ENCODE measurements at regions not wholly inside any gene's neighbourhood (a gene's known extent, or its start where the extent isn't known, plus 50 kb on each side); places are given as distances from the start of the nearest gene placed in this dataset.

DNA sequence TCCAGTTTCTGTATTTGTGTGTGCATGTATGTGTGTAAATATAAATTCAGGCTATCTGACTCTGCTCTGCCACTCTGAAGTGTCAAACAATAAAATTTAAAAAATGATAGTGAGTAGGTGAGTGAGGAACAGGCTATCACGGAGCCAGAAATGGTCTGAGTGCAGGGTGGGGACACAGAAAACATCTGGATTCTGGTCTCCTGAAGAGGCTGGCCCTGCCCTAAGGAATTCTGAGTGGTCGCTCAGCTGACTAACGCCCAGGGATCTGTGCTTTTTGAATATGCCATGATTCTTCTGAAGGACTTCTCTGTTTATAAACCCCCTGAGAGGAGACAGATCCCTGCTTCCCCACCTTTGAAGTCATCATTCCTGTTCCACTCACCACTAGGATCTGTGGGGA lies 353.9 kb upstream of the GYPC start:
- Mint-ChIP-seq H3K9me3 (peaks cover 0 to 6% (median 0%) of the 10 kb centered on the region in 7 donors), H3K27ac (no peak overlapping the region), H3K27me3 (ENCODE audit: low read depth in 3 of 3) (peaks cover 0 to 3% (median 2%) of the 10 kb centered on the region in 3 donors), H3K4me3 (no peak overlapping the region), H3K4me1 (no peaks in the 10 kb centered on the region), H3K36me3 (no peaks in the 10 kb centered on the region)
- 80% methylated on average over 2 of the region's 3 CpGs for WGBS (ENCODE audit: insufficient coverage)
- no peak overlapping the region for H3K4me2 ChIP-seq (replicated peaks; ENCODE audit: extremely low read depth, low read length, poor library complexity, severe bottlenecking)
- H3K36me3 ChIP-seq (replicated peaks in 1 of 2; ENCODE audit: control insufficient read depth in 1 of 2, insufficient read depth in 2 of 2, low read length in 2 of 2): no peaks in the 10 kb centered on the region
- H3K79me2 ChIP-seq (ENCODE audit: insufficient read depth, low read length): no peaks in the 10 kb centered on the region
- no peak overlapping the region for H3K27ac ChIP-seq (ENCODE audit: low read depth in 1 of 2, low read length in 2 of 2)
- no peak overlapping the region for H3K4me3 ChIP-seq (replicated peaks in 1 of 3; ENCODE audit: low read depth in 2 of 3, low read length in 3 of 3)
- H3K4me1 ChIP-seq (ENCODE audit: control insufficient read depth in 1 of 2, insufficient read depth in 2 of 2, low read length in 2 of 2): no peaks in the 10 kb centered on the region
- TF ChIP-seq, protein P1, sequence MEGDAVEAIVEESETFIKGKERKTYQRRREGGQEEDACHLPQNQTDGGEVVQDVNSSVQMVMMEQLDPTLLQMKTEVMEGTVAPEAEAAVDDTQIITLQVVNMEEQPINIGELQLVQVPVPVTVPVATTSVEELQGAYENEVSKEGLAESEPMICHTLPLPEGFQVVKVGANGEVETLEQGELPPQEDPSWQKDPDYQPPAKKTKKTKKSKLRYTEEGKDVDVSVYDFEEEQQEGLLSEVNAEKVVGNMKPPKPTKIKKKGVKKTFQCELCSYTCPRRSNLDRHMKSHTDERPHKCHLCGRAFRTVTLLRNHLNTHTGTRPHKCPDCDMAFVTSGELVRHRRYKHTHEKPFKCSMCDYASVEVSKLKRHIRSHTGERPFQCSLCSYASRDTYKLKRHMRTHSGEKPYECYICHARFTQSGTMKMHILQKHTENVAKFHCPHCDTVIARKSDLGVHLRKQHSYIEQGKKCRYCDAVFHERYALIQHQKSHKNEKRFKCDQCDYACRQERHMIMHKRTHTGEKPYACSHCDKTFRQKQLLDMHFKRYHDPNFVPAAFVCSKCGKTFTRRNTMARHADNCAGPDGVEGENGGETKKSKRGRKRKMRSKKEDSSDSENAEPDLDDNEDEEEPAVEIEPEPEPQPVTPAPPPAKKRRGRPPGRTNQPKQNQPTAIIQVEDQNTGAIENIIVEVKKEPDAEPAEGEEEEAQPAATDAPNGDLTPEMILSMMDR (IDR thresholded peaks at IDR 0.05): no peak
- intact Hi-C loops (cut with micrococcal nuclease): no loop called here
- H3K9me3 ChIP-seq (replicated peaks in 1 of 2; ENCODE audit: control insufficient read depth in 1 of 2, insufficient read depth in 1 of 2, low read length in 2 of 2): no peaks in the 10 kb centered on the region
- no peaks in the 10 kb centered on the region for H3K27me3 ChIP-seq (ENCODE audit: control insufficient read depth in 2 of 2, insufficient read depth in 2 of 2, low read length in 2 of 2)
- H4K20me1 ChIP-seq (ENCODE audit: insufficient read depth, low read length): no peaks in the 10 kb centered on the region
- DNase-seq: no peak
- H3K9ac ChIP-seq (ENCODE audit: insufficient read depth, low read length, poor library complexity, severe bottlenecking): no peak overlapping the region
- H2AFZ ChIP-seq (ENCODE audit: insufficient read depth, low read depth, low read length, poor library complexity, severe bottlenecking): no peak overlapping the region

DNA sequence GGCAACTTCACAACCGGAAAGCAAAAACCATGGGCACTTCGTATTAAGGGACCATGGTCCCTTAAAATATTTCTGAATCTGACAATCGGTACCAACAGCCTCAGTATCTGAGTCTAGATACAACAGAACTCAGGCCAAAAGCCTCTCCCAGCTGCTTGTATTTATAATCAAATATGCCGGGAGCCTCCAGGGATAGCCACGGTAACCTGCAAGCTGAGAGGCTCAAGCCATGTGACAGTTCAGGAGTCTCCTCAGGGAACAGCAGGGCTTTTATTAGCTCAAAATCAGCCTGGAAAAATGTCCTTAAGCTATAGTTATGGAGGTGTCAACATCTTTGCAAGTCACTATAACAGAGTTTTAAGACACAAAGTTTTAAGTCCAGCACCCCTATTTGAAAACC lies 352.8 kb upstream of the GYPC start:
- Mint-ChIP-seq H3K9me3 (peaks cover 0 to 8% (median 0%) of the 10 kb centered on the region in 7 donors), H3K27ac (no peak overlapping the region), H3K27me3 (ENCODE audit: low read depth in 3 of 3) (peaks cover 0 to 3% (median 2%) of the 10 kb centered on the region in 3 donors), H3K4me1 (no peaks in the 10 kb centered on the region), H3K36me3 (no peaks in the 10 kb centered on the region), H3K4me3 (no peak overlapping the region)
- Histone ChIP-seq H2AFZ (ENCODE audit: insufficient read depth, low read depth, low read length, poor library complexity, severe bottlenecking) (no peak overlapping the region), H3K4me1 (ENCODE audit: control insufficient read depth in 1 of 2, insufficient read depth in 2 of 2, low read length in 2 of 2) (no peaks in the 10 kb centered on the region), H3K36me3 (replicated peaks in 1 of 2; ENCODE audit: control insufficient read depth in 1 of 2, insufficient read depth in 2 of 2, low read length in 2 of 2) (no peaks in the 10 kb centered on the region), H3K27ac (ENCODE audit: low read depth in 1 of 2, low read length in 2 of 2) (no peak overlapping the region), H3K9ac (ENCODE audit: insufficient read depth, low read length, poor library complexity, severe bottlenecking) (no peak overlapping the region), H3K9me3 (replicated peaks in 1 of 2; ENCODE audit: control insufficient read depth in 1 of 2, insufficient read depth in 1 of 2, low read length in 2 of 2) (peaks cover 0 to 3% of the 10 kb centered on the region in 2 donors), H3K4me3 (replicated peaks in 1 of 3; ENCODE audit: low read depth in 2 of 3, low read length in 3 of 3) (no peak overlapping the region), H3K79me2 (ENCODE audit: insufficient read depth, low read length) (no peaks in the 10 kb centered on the region), H3K27me3 (ENCODE audit: control insufficient read depth in 2 of 2, insufficient read depth in 2 of 2, low read length in 2 of 2) (no peaks in the 10 kb centered on the region), H4K20me1 (ENCODE audit: insufficient read depth, low read length) (no peaks in the 10 kb centered on the region), H3K4me2 (replicated peaks; ENCODE audit: extremely low read depth, low read length, poor library complexity, severe bottlenecking) (no peak overlapping the region)
- TF ChIP-seq, protein P1 (IDR thresholded peaks at IDR 0.05): no peak
- DNase-seq: no peak
- WGBS (ENCODE audit: insufficient coverage): 96% methylated on average over 4 of the region's 5 CpGs
- intact Hi-C loops (cut with micrococcal nuclease): no loop called here
